GM12872 (cell line): ENCODE measurements at regions not wholly inside any gene's neighbourhood (a gene's known extent, or its start where the extent isn't known, plus 50 kb on each side); places are given as distances from the start of the nearest gene placed in this dataset.

Source experiments
- CTCF ChIP-seq: IDR thresholded peaks from 3 replicates; pipeline ENCODE4 v1.5.1; 2011; ENCODE audit warnings: low read depth, mild to moderate bottlenecking, low read length, moderate library complexity; ENCODE audit not compliant: insufficient read depth

GRCh38 chr13:33745370-33746324, 72.3 kb upstream of the RFC3 start:
- no peak for TF ChIP-seq CTCF

GRCh38 chr13:33746867-33747266, 71.1 kb upstream of the RFC3 start:
- TF ChIP-seq CTCF = no peak

- no peak for TF ChIP-seq CTCF
Measured at GRCh38 chr13:33751151-33751550, 66.8 kb upstream of the RFC3 start.

- TF ChIP-seq CTCF = no peak
Measured at GRCh38 chr13:33752094-33752493, 65.9 kb upstream of the RFC3 start.

GRCh38 chr13:33752597-33752996, 65.4 kb upstream of the RFC3 start:
- TF ChIP-seq CTCF = no peak

GRCh38 chr13:33756929-33757328, 61.0 kb upstream of the RFC3 start:
- no peak for TF ChIP-seq CTCF

- TF ChIP-seq CTCF = no peak
Measured at GRCh38 chr13:33757713-33758112, 60.2 kb upstream of the RFC3 start.
